HG03025 (cell line): ENCODE measurements at regions not wholly inside any gene's neighbourhood (a gene's known extent, or its start where the extent isn't known, plus 50 kb on each side); places are given as distances from the start of the nearest gene placed in this dataset.
"Not testable (repeated sequence)": the region's sequence is repeated elsewhere in the genome, so short reads cannot be mapped to it uniquely, and the experiment has no call there.

Source experiments
- ATAC-seq: cut with Tn5 transposase; IDR thresholded peaks from one replicate; pipeline ENCODE4 v1.9.1; 2021; ENCODE audit warnings: mild to moderate bottlenecking, moderate library complexity; ENCODE audit not compliant: unreplicated experiment, low FRiP score

- ATAC-seq: no peak
These were observed 245.3 kb downstream of the PARN start for GRCh38 chr16:14384745-14385144.

GRCh38 chr16:14383844-14384243 lies 246.2 kb downstream of the PARN start:
- ATAC-seq: not testable (repeated sequence)

GRCh38 chr16:14378689-14379467 lies 251.2 kb downstream of the PARN start:
- no peak for ATAC-seq

GRCh38 chr16:14378131-14378551 lies 251.9 kb downstream of the PARN start:
- no peak for ATAC-seq

GRCh38 chr16:14377326-14377725 lies 252.7 kb downstream of the PARN start:
- no peak for ATAC-seq

GRCh38 chr16:14375132-14375491 lies 254.9 kb downstream of the PARN start:
- no peak for ATAC-seq

- ATAC-seq: no peak
These were observed 255.5 kb downstream of the PARN start for GRCh38 chr16:14374451-14375131.

GRCh38 chr16:14373896-14374295 lies 256.2 kb downstream of the PARN start:
- no peak for ATAC-seq

GRCh38 chr16:14373406-14373805 lies 256.7 kb downstream of the PARN start:
- no peak for ATAC-seq

- ATAC-seq: no peak
These were observed 257.6 kb downstream of the PARN start for GRCh38 chr16:14372471-14372870.

- ATAC-seq: no peak
These were observed 258.2 kb downstream of the PARN start for GRCh38 chr16:14371778-14372431.

GRCh38 chr16:14370736-14371234 lies 259.3 kb downstream of the PARN start:
- ATAC-seq: no peak

GRCh38 chr16:14369734-14370598 lies 260.1 kb downstream of the PARN start:
- no peak for ATAC-seq

- ATAC-seq: no peak
These were observed 261.7 kb downstream of the PARN start for GRCh38 chr16:14368399-14368798.

- ATAC-seq: no peak
These were observed 262.9 kb downstream of the PARN start for GRCh38 chr16:14366974-14367707.

- ATAC-seq: no peak
These were observed 263.6 kb downstream of the PARN start for GRCh38 chr16:14366447-14366846.

GRCh38 chr16:14365200-14365851 lies 264.7 kb downstream of the PARN start:
- ATAC-seq: no peak

- ATAC-seq: no peak
These were observed 265.5 kb downstream of the PARN start for GRCh38 chr16:14364386-14365199.

- no peak for ATAC-seq
These were observed 266.0 kb downstream of the PARN start for GRCh38 chr16:14364112-14364385.
